NCI-H128 (cell line): ENCODE measurements at regions not wholly inside any gene's neighbourhood (a gene's known extent, or its start where the extent isn't known, plus 50 kb on each side); places are given as distances from the start of the nearest gene placed in this dataset.

Source experiments
- DNase-seq: peaks from one replicate; lab custom pipeline; 2025; ENCODE audit not compliant: unreplicated experiment; lab: John Stamatoyannopoulos, UW

GRCh38 chr20:23186808-23187207 is 100.7 kb upstream of the CD93 start:
- DNase-seq: no peak

- no peak for DNase-seq
Observed at GRCh38 chr20:23180451-23180921, 94.4 kb upstream of the CD93 start.

- no peak for DNase-seq
Observed at GRCh38 chr20:23179766-23180403, 93.8 kb upstream of the CD93 start.

- DNase-seq: no peak
Observed at GRCh38 chr20:23178806-23179205, 92.7 kb upstream of the CD93 start.

GRCh38 chr20:23174821-23175220 is 88.7 kb upstream of the CD93 start:
- DNase-seq: no peak

GRCh38 chr20:23167431-23167830 is 81.3 kb upstream of the CD93 start:
- no peak for DNase-seq

GRCh38 chr20:23166563-23166962 is 80.4 kb upstream of the CD93 start:
- no peak for DNase-seq

- no peak for DNase-seq
Observed at GRCh38 chr20:23165964-23166363, 79.8 kb upstream of the CD93 start.

GRCh38 chr20:23165307-23165750 is 79.2 kb upstream of the CD93 start:
- DNase-seq: no peak

- no peak for DNase-seq
Observed at GRCh38 chr20:23164176-23164601, 78.1 kb upstream of the CD93 start.

GRCh38 chr20:23163562-23163961 is 77.4 kb upstream of the CD93 start:
- no peak for DNase-seq

GRCh38 chr20:23162887-23163286 is 76.8 kb upstream of the CD93 start:
- DNase-seq: no peak

GRCh38 chr20:23161968-23162696 is 76.0 kb upstream of the CD93 start:
- DNase-seq: peak; percentile 65

GRCh38 chr20:23161244-23161891 is 75.2 kb upstream of the CD93 start:
- DNase-seq: no peak

GRCh38 chr20:23160536-23161243 is 74.6 kb upstream of the CD93 start:
- no peak for DNase-seq

GRCh38 chr20:23159947-23160318 is 73.8 kb upstream of the CD93 start:
- DNase-seq: no peak

- no peak for DNase-seq
Observed at GRCh38 chr20:23159256-23159946, 73.3 kb upstream of the CD93 start.

GRCh38 chr20:23157734-23158133 is 71.6 kb upstream of the CD93 start:
- DNase-seq: no peak

GRCh38 chr20:23156842-23157423 is 70.8 kb upstream of the CD93 start:
- DNase-seq: no peak

GRCh38 chr20:23156170-23156841 is 70.2 kb upstream of the CD93 start:
- DNase-seq: no peak
